GM10266 (cell line): ENCODE measurements at regions not wholly inside any gene's neighbourhood (a gene's known extent, or its start where the extent isn't known, plus 50 kb on each side); places are given as distances from the start of the nearest gene placed in this dataset.

ENCODE experiments used
- DNase-seq: peaks from one replicate; pipeline ENCODE4 v3.0.0; 2012; ENCODE audit errors: extremely low spot score
- CTCF ChIP-seq: IDR thresholded peaks from 2 replicates; pipeline ENCODE4 v1.5.1; 2012; ENCODE audit warnings: mild to moderate bottlenecking, low read depth; ENCODE audit not compliant: control insufficient read depth, insufficient read depth; ENCODE audit errors: missing control alignments

DNA sequence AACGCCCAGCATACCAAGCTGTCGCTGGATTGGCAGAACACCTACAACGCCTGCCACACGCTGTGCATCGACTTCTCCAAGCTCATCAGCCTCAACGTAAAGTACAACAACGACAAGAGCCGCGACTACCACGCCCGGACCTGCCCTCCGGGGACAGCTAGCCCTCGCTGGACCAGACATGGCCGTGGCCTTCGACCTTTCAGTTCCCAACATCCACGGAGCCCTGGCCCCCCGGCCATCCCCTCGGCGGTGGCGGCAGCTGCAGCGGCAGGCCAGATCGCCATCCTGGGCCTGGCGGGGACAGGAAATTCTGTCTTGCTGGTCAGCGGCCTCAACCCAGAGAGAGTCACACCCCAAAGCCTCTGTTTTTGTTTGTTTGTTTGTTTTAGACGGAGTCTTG lies 132.6 kb upstream of the FUT8 start:
- DNase-seq: no peak
- no peak for TF ChIP-seq CTCF

- no peak for TF ChIP-seq CTCF
- DNase-seq: no peak
Observed at GRCh38 chr14:65280653-65281052, 131.9 kb upstream of the FUT8 start.

GRCh38 chr14:65281991-65282895 lies 130.3 kb upstream of the FUT8 start:
- peak; percentile 66 for DNase-seq
- TF ChIP-seq CTCF: no peak

- no peak for DNase-seq
- TF ChIP-seq CTCF: no peak
Observed at GRCh38 chr14:65282896-65283253, 129.7 kb upstream of the FUT8 start.

- TF ChIP-seq CTCF: peak; percentile 58
- DNase-seq: peak; percentile 58
Observed at GRCh38 chr14:65286443-65286842, 126.1 kb upstream of the FUT8 start.

- peak; percentile 67 for DNase-seq
- TF ChIP-seq CTCF: peak; percentile 13
Observed at GRCh38 chr14:65287264-65288131, 125.0 kb upstream of the FUT8 start.

GRCh38 chr14:65290830-65291229 lies 121.7 kb upstream of the FUT8 start:
- DNase-seq: no peak
- TF ChIP-seq CTCF: no peak
